Superior temporal gyrus (tissue), 1 donor: ENCODE measurements at regions not wholly inside any gene's neighbourhood (a gene's known extent, or its start where the extent isn't known, plus 50 kb on each side); places are given as distances from the start of the nearest gene placed in this dataset.
A peak's percentile ranks its signal among the peaks of the same experiment; 100 is the strongest.
"Not testable (repeated sequence)": the region's sequence is repeated elsewhere in the genome, so short reads cannot be mapped to it uniquely, and the experiment has no call there.

Experiments
- DNase-seq: peaks from one replicate; pipeline ENCODE4 v3.0.0-alpha.2; 2016; ENCODE audit errors: extremely low spot score

GRCh38 chr1:68780919-68781318 lies 284.0 kb upstream of the DEPDC1 start:
- no peak for DNase-seq

GRCh38 chr1:68782890-68783289 lies 286.0 kb upstream of the DEPDC1 start:
- no peak for DNase-seq

DNA sequence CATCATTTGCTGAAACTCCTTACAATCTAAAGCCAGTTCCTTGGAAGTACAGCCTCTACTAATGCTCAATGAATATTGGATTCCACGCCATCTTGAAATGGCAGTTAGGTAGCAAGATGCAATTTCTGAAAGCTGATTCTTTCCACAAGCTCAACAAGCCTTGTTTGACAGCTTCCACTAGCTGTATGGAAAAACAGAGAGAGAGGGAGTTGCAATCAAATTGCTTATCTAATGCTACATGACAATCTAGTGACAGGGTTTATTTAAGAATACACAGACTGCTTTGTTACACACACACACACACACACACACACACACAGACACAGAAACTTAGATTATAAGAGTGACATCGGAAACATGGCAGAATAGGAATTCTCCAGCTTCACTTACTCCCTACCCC lies 288.4 kb upstream of the DEPDC1 start:
- DNase-seq: no peak

- no peak for DNase-seq
These were observed 291.9 kb upstream of the DEPDC1 start for GRCh38 chr1:68788762-68789161.

DNA sequence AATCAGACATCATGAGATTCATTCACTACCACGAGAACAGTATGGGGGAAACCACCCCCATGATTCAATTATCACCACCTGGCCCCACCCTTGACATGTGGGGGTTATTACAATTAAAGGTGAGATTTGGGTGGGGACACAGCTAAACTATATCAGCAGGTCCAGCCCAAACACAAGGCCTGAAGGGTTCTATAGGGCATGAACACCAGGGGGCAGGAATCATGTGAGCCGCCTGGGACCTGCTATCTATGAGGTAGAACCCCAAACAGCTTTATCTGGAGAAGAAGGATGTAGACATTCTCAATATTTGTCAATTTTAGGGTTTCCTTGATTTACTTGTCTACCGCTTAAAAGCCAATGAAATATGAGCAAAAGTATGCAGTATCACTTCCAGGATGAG lies 294.9 kb upstream of the DEPDC1 start:
- DNase-seq: no peak

- DNase-seq: no peak
These were observed 299.1 kb upstream of the DEPDC1 start for GRCh38 chr1:68795956-68796355.

- DNase-seq: no peak
These were observed 300.0 kb upstream of the DEPDC1 start for GRCh38 chr1:68796888-68797287.

DNA sequence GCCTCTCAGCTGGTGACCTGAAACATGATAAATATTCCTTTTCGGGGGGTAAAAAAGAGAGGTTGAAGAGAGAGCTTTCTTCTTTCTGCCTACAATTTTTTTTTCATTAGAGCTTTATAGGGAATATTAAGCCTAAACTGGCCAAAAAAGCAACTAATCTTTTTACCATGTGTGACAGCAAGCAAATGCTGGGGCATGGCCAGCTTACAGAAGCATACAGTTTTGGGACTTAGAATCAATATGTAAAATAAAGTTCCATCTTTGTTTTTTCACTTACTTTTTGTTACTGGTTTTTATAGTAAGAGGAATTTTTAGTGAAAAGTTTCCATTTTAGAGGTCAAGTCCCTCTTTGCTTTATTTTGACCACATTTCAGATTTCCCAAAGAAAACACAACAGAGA lies 301.2 kb upstream of the DEPDC1 start:
- DNase-seq: no peak

GRCh38 chr1:68799096-68799495 lies 302.2 kb upstream of the DEPDC1 start:
- DNase-seq: no peak

- no peak for DNase-seq
These were observed 303.3 kb upstream of the DEPDC1 start for GRCh38 chr1:68800182-68800581.

GRCh38 chr1:68801440-68801839 lies 304.6 kb upstream of the DEPDC1 start:
- no peak for DNase-seq

DNA sequence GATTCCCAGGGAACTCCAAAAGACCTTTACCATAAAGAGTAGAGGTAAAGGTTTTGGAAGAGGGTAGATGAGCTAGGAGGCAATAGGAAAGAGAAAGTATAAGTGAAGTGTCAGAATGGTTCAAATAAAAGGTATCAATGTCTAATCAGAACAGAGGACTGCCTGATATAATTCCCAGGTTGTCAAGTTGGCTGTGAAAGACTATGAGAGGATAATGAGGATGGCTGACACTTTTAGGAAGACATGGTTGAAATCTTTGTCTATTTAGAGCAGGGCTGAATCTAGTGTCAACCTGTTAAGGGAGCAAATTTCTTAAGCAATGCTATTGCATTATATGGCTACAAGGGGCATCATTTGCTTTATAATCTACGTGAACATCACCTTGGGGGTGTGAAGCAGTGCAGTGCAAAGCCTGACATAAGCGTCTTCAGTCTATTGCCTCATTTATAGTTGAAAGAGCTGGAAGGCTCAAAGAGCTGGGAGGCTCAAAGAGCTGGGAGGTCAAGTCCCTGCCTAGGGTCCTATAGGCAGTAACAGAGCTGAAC lies 308.3 kb upstream of the DEPDC1 start:
- no peak for DNase-seq

DNA sequence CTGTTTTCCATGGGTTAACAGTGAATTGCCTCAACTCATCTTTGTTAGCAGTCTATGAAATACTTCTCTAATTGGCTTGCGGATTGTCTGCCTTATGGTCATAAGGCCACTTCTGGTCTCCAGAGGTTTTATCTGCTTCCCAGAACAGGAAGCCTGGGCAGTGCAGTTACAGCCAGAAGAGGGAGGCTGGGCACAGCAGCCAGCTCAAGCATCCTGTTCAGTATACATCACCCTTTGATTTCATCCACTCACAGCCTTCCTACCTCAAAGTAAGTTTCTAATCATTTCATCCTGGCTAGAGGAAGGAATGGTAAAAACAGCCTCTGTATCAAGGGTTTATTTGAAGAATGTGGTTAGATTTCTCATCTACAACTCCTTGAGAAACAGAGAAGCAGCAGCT lies 311.5 kb upstream of the DEPDC1 start:
- DNase-seq: peak; percentile 49

DNA sequence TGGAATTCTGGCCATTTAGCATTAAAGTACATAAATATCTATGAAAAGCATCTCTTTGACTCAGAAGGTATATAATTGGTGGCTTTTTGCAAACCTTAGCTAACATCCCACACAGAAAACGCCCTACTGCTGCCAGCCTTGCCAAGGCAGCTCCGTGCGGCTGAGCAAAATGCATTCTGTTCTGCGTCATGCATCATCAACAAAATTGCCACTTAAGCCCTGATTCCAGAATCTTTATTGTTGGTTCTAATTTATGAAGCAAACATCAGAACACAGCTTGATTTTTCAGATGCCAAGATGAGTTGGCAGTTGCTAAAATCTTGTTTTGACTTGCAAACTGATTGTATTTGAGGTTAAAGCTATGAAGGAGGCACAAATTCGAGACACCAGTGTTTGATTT lies 314.9 kb upstream of the DEPDC1 start:
- peak; percentile 45 for DNase-seq

- DNase-seq: peak; percentile 61
These were observed 315.5 kb upstream of the DEPDC1 start for GRCh38 chr1:68812333-68812732.

DNA sequence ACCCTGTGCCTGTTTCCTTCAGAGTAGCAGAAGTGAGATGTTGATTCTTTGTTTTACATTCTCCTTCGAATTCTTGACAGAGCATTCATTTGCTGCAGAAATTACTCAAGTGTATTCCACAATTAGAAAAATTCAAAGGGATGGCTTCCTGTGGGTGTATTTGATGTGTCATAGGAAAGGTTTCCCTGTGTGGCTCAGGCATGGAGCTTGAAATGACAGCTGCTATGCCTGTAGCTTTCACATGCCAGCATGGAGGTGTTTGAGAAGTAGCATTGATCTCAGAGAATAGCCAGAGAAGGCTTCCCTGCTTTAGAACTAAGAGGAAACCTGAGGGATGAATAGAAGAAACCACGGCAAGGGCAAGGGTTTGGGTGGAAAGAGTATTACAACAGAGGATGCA lies 317.2 kb upstream of the DEPDC1 start:
- DNase-seq: no peak

GRCh38 chr1:68815632-68816031 lies 318.8 kb upstream of the DEPDC1 start:
- no peak for DNase-seq

DNA sequence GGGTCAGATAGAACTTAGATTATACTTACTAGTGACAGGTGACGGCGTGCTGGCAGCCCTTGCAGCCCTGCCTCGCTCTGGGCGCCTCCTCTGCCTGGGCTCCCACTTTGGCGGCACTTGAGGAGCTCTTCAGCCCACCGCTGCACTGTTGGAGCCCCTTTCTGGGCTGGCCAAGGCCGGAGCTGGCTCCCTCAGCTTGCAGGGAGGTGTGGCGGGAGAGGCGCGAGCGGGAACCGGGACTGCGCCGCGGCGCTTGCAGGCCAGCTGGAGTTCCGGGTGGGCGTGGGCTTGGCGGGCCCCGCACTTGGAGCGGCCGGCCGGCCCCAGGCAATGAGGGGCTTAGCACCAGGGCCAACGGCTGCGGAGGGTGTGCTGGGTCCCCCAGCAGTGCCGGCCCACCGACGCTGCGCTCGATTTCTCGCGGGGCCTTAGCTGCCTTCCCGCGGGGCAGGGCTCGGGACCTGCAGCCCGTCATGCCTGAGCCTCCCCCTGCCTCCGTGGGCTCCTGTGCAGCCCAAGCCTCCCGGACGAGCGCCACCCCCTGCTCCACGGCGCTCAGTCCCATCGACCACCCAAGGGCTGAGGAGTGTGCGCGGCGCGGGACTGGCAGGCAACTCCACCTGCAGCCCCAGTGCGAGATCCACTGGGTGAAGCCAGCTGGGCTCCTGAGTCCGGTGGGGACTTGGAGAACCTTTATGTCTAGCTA lies 320.8 kb upstream of the DEPDC1 start:
- DNase-seq: not testable (repeated sequence)

DNA sequence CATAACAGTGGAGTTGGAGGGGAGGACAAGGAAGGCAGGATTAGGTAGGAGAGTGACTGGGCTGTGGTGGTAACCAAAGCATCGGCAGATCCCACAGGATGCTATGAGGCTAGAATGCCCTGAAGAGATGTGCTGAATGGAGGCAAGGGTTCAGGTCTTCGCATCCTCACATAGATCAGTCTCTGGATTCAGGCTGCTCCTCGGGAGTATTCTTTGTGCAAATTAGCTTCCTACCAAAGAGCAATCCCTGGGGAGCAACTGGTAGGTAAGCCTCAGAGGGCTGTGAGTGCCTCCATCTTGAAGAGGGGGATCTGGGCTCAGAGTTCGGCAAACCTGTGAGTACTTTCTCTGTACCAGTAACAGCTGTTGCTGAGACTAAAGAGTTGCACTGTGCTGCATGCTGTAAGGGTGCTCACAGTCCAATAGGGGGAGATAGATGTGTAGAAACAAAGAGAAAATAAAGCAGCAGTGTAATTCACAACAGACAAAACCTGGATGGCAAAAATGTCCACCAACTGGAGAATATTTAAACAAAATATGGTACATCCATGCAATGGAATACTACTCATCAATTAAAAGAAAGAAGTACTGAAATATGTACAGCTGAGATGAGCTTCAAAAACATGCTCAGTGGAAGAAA lies 322.4 kb upstream of the DEPDC1 start:
- no peak for DNase-seq

DNA sequence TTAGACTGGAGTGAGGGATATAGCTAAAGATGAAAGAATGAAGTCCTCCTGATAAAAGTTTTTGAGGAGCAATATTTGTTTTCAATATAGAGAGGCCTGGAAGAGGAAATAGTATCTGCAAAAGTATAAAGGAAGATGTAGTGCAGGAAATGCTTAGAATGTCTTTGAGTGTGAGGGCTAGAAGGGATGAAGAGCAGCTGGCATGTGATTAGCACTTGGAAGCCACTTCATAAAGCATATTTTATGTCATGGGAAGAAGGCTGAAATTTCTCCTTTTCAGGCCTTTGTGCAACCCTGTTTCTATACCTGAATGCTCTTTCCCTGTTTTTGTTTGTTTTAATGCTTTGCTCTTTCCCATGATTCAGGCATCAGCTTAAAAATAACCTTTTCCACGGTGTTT lies 323.3 kb upstream of the DEPDC1 start:
- no peak for DNase-seq

DNA sequence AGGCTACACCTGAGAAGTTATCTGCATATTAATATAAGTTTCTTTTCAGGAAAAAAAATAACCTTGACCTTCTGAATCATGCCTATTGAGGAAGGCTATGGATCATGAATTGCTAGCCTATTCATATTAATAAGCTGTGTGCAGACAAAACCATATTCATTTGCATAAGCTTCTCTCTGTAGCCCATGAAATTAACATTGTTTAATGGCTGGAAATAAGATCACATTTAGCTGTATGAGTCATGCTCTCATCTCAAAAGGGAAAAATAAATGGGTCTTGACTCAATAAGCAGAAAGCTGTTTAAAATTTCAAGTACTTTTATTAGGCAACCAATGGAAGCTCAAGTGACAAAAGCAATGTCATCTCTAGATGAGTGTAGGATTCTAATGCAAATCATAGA lies 330.0 kb upstream of the DEPDC1 start:
- no peak for DNase-seq

DNA sequence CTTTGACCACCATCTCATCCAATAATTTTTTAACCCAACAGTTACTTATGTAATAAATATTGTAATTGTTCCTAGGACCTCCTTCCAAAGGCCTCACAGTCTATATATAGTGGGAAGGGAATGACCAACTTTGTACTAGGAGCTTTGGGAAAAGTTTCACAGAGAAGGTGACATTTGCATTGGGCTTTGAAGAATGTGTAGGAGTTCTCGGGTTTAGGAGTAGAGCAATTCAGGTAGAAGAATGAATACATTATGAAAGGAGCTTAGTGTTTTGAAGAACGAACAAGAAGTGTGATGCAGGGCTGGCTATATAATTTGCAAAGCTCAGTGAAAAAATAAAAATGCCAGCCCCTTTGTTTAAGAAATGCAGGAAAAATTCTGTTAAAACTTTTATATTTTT lies 330.4 kb upstream of the DEPDC1 start:
- no peak for DNase-seq

DNA sequence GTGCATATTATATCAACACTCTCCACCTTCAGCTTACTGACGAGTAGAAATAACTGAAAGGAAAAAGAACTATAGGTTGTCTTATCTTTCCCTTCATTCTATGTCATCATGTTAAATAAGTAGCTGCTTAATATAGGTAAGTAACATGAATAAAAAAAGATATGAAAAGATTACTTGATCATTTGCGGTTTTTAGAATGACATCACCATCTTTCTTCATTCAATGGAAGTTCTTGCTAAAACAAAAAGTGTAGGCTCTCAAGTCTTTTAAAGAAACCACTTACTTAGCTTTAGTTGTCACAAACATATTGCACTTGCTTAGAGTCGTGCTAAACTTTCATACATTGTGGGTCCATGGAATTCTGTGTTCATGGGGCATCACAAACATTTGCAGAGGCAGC lies 331.1 kb upstream of the DEPDC1 start:
- DNase-seq: no peak

GRCh38 chr1:68831281-68831680 lies 334.4 kb upstream of the DEPDC1 start:
- no peak for DNase-seq
